ENCODE measurements at regions not wholly inside any gene's neighbourhood (a gene's known extent, or its start where the extent isn't known, plus 50 kb on each side); places are given as distances from the start of the nearest gene placed in this dataset.

DNA sequence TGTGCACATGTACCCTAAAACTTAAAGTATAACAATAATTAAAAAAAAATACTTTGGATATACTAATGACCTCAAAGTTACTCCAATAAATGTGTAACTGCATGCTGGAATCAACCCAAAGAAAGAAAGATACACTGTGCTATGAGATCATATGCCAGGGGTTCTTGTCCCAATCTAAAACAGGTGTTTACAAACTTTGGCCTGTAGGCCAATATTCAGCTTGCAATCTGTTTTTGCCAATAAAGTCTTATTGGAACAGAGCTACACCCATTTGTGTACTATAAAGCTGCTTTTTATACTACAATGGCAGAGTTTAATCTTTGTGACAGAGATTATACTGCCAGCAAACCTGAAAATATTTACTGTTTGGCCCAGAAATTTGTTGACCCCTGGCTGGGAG lies 138.8 kb upstream of the AFF2 start:
- H3K4me1 ChIP-seq (replicated peaks): no peaks in the 10 kb centered on the region

DNA sequence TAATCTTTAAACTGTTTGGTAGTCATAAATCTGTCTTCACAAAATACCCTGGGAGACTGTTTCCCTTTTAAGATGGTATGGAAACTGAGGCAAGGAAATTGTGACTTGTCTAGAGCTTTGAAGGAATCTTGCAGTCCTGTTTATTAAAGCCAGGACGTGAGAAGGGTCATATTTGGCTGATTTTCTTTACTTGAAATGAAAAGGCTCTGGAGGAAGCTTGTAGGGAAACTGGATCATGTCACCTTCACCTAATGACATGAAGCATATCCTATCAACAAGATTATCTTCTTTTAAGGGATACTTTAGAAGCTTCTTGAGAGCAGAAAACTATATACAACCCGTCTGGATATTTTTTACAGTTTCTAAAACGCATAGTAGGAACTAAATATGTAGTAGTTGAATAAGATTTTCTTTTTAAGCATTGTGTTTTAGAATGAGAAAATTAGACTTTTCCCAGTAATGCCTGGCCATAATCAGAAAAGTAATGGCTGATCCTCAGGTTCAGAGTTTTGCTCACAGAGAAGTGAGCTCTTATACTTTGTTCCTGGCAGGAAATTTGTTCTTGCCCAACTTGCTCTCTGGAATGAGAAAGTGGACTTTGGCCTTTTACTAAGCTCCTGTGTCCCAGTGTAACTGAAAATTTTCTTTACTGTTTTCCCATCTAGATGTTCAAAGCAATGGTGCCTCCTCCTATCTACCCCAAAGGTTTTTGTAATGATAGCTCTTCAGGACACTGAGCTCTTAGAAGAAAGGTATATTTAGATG lies 136.8 kb upstream of the AFF2 start:
- H3K4me1 ChIP-seq (replicated peaks): no peaks in the 10 kb centered on the region
- H3K27me3 ChIP-seq (replicated peaks; ENCODE audit: insufficient read depth): no peaks in the 10 kb centered on the region
- no peak overlapping the region for H3K4me3 ChIP-seq
- H3K27ac ChIP-seq: no peak overlapping the region
- TF ChIP-seq POLR2AphosphoS5 (IDR thresholded peaks at IDR 0.05): no peak
- no peak for TF ChIP-seq CTCF (IDR thresholded peaks at IDR 0.05)
- no peak for TF ChIP-seq POLR2A (IDR thresholded peaks at IDR 0.05)
- H3K36me3 ChIP-seq: no peaks in the 10 kb centered on the region
- H3K9me3 ChIP-seq: no peaks in the 10 kb centered on the region
- WGBS: 54% methylated on average over 3 of the region's 3 CpGs
- intact Hi-C loops (cut with DNase I): no loop called here
- DNase-seq (ENCODE audit: low spot score): no peak

More for the DNA sequence above, 138.8 kb upstream of the AFF2 start:
- Histone ChIP-seq H3K27me3 (replicated peaks; ENCODE audit: insufficient read depth) (no peaks in the 10 kb centered on the region), H3K27ac (no peak overlapping the region), H3K9me3 (no peaks in the 10 kb centered on the region), H3K36me3 (no peaks in the 10 kb centered on the region), H3K4me3 (no peak overlapping the region)
- intact Hi-C loops (cut with DNase I): no loop called here
- TF ChIP-seq CTCF (IDR thresholded peaks at IDR 0.05): no peak
- no peak for TF ChIP-seq POLR2AphosphoS5 (IDR thresholded peaks at IDR 0.05)
- TF ChIP-seq POLR2A (IDR thresholded peaks at IDR 0.05): no peak
- DNase-seq (ENCODE audit: low spot score): no peak

DNA sequence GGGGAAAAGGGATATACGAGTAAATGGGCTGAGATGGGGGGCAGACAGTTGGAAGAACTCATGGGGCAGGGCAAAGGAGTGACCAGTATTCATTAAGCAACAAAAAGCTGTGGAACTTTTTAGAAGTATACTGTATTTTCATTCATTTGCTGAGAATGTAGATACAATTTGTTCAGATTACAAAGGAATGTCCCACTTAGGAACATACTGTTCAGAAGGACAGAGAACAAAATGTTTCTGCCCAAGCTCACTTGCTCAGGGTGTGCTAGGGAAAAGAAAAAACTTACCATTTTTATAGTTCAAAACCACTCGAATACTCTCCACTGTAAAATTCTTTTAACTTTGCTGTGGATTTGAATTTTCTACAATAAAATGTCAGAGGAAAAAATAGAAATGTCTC lies 135.2 kb upstream of the AFF2 start:
- no peaks in the 10 kb centered on the region for H3K27me3 ChIP-seq (replicated peaks; ENCODE audit: insufficient read depth)
- no peaks in the 10 kb centered on the region for H3K36me3 ChIP-seq
- no peak overlapping the region for H3K27ac ChIP-seq
- intact Hi-C loops (cut with DNase I): no loop called here
- WGBS: 42% methylated on average over 2 of the region's 2 CpGs
- H3K4me1 ChIP-seq (replicated peaks): no peaks in the 10 kb centered on the region
- H3K9me3 ChIP-seq: no peaks in the 10 kb centered on the region
- no peak for TF ChIP-seq CTCF (IDR thresholded peaks at IDR 0.05)
- no peak for TF ChIP-seq POLR2AphosphoS5 (IDR thresholded peaks at IDR 0.05)
- TF ChIP-seq POLR2A (IDR thresholded peaks at IDR 0.05): no peak
- H3K4me3 ChIP-seq: no peak overlapping the region
- DNase-seq (ENCODE audit: low spot score): no peak

- no peak overlapping the region for H3K4me3 ChIP-seq
- H3K4me1 ChIP-seq (replicated peaks): no peaks in the 10 kb centered on the region
- no peaks in the 10 kb centered on the region for H3K27me3 ChIP-seq (replicated peaks; ENCODE audit: insufficient read depth)
- intact Hi-C loops (cut with DNase I): no loop called here
- no peaks in the 10 kb centered on the region for H3K9me3 ChIP-seq
- no peak overlapping the region for H3K27ac ChIP-seq
- TF ChIP-seq POLR2AphosphoS5 (IDR thresholded peaks at IDR 0.05): no peak
- TF ChIP-seq POLR2A (IDR thresholded peaks at IDR 0.05): no peak
- TF ChIP-seq CTCF (IDR thresholded peaks at IDR 0.05): no peak
- WGBS: 58% methylated on average over 3 of the region's 3 CpGs
- H3K36me3 ChIP-seq: no peaks in the 10 kb centered on the region
- no peak for DNase-seq (ENCODE audit: low spot score)
These were observed 129.1 kb upstream of the AFF2 start for GRCh38 chrX:148371291-148371690.

DNA sequence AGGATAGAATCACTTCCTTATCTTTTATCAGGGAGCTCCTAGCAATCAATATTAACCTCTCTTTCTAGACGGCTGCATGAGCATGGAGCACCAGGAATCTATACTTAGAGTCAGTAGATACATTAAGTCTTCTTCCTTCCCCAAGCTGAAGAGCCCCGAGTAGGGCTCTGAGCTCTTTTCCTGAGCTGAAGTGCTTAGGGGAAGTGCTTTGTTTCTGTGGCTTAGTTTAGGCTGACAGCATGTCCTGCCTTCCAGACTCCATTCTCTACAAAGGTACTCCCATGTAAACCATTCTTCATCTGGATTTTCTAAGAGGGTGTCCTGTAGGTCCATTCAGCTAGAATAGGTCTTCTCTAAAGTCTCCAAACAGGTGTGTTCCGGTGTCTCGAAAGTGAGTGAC lies 127.5 kb upstream of the AFF2 start:
- Histone ChIP-seq H3K27ac (no peak overlapping the region), H3K36me3 (no peaks in the 10 kb centered on the region), H3K9me3 (no peaks in the 10 kb centered on the region), H3K4me3 (no peak overlapping the region), H3K4me1 (replicated peaks) (no peaks in the 10 kb centered on the region), H3K27me3 (replicated peaks; ENCODE audit: insufficient read depth) (no peaks in the 10 kb centered on the region)
- DNase-seq (ENCODE audit: low spot score): no peak
- no peak for TF ChIP-seq CTCF (IDR thresholded peaks at IDR 0.05)
- TF ChIP-seq POLR2AphosphoS5 (IDR thresholded peaks at IDR 0.05): no peak
- TF ChIP-seq POLR2A (IDR thresholded peaks at IDR 0.05): no peak
- 58% methylated on average over 4 of the region's 4 CpGs for WGBS
- intact Hi-C loops (cut with DNase I): no loop called here
